ENCODE measurements at regions not wholly inside any gene's neighbourhood (a gene's known extent, or its start where the extent isn't known, plus 50 kb on each side); places are given as distances from the start of the nearest gene placed in this dataset.

GRCh38 chr21:22711636-22712035 lies 1713.4 kb downstream of the NCAM2 start:
- Mint-ChIP-seq H3K27me3 (ENCODE audit: low read depth in 2 of 2) (no peaks in the 10 kb centered on the region), H3K36me3 (no peaks in the 10 kb centered on the region), H3K9me3 (peaks cover 10 to 13% of the 10 kb centered on the region in 2 donors), H3K4me3 (no peak overlapping the region), H3K27ac (no peak overlapping the region), H3K4me1 (no peaks in the 10 kb centered on the region)
- Histone ChIP-seq H3K27me3 (ENCODE audit: control insufficient read depth, insufficient read depth, low read length) (no peaks in the 10 kb centered on the region), H3K9me3 (ENCODE audit: control insufficient read depth, insufficient read depth, low read length) (peaks cover 4% of the 10 kb centered on the region), H3K36me3 (ENCODE audit: control insufficient read depth, insufficient read depth, low read length) (no peaks in the 10 kb centered on the region), H3K4me1 (ENCODE audit: control insufficient read depth, insufficient read depth, low read length) (no peaks in the 10 kb centered on the region), H3K27ac (ENCODE audit: low read length) (no peak overlapping the region), H3K4me3 (ENCODE audit: low read length) (no peak overlapping the region)
- DNase-seq (no peak), ATAC-seq (no peak)
- intact Hi-C loops (cut with micrococcal nuclease): no loop called here
- no peak for TF ChIP-seq CTCF (IDR thresholded peaks at IDR 0.05)

GRCh38 chr21:22725436-22725835 lies 1727.2 kb downstream of the NCAM2 start:
- Mint-ChIP-seq H3K4me1 (no peaks in the 10 kb centered on the region), H3K36me3 (peaks cover 7% of the 10 kb centered on the region), H3K27ac (no peak overlapping the region), H3K9me3 (peaks cover 4 to 8% of the 10 kb centered on the region in 2 donors), H3K27me3 (ENCODE audit: low read depth in 2 of 2) (no peaks in the 10 kb centered on the region), H3K4me3 (no peak overlapping the region)
- no peak for DNase-seq
- no peak overlapping the region for H3K27ac ChIP-seq (ENCODE audit: low read length)
- no peaks in the 10 kb centered on the region for H3K4me1 ChIP-seq (ENCODE audit: control insufficient read depth, insufficient read depth, low read length)
- TF ChIP-seq CTCF (IDR thresholded peaks at IDR 0.05): no peak
- WGBS (ENCODE audit: insufficient coverage): 80% methylated on average over 1 of the region's 3 CpGs
- H3K4me3 ChIP-seq (ENCODE audit: low read length): no peak overlapping the region
- no peak for ATAC-seq
- peaks cover 11% of the 10 kb centered on the region for H3K9me3 ChIP-seq (ENCODE audit: control insufficient read depth, insufficient read depth, low read length)
- no peaks in the 10 kb centered on the region for H3K27me3 ChIP-seq (ENCODE audit: control insufficient read depth, insufficient read depth, low read length)
- H3K36me3 ChIP-seq (ENCODE audit: control insufficient read depth, insufficient read depth, low read length): no peaks in the 10 kb centered on the region
- intact Hi-C loops (cut with micrococcal nuclease): no loop called here

- ATAC-seq (no peak), DNase-seq (no peak)
- Mint-ChIP-seq H3K4me1 (no peaks in the 10 kb centered on the region), H3K36me3 (peaks cover 14% of the 10 kb centered on the region), H3K27me3 (ENCODE audit: low read depth in 2 of 2) (no peaks in the 10 kb centered on the region), H3K4me3 (no peak overlapping the region), H3K27ac (no peak overlapping the region), H3K9me3 (peaks cover 11 to 17% of the 10 kb centered on the region in 2 donors)
- no peak for TF ChIP-seq CTCF (IDR thresholded peaks at IDR 0.05)
- no peak overlapping the region for H3K4me3 ChIP-seq (ENCODE audit: low read length)
- no peaks in the 10 kb centered on the region for H3K4me1 ChIP-seq (ENCODE audit: control insufficient read depth, insufficient read depth, low read length)
- H3K27me3 ChIP-seq (ENCODE audit: control insufficient read depth, insufficient read depth, low read length): no peaks in the 10 kb centered on the region
- WGBS (ENCODE audit: insufficient coverage): 75% methylated on average over 1 of the region's 2 CpGs
- H3K27ac ChIP-seq (ENCODE audit: low read length): no peak overlapping the region
- H3K36me3 ChIP-seq (ENCODE audit: control insufficient read depth, insufficient read depth, low read length): no peaks in the 10 kb centered on the region
- peaks cover 11% of the 10 kb centered on the region for H3K9me3 ChIP-seq (ENCODE audit: control insufficient read depth, insufficient read depth, low read length)
- intact Hi-C loops (cut with micrococcal nuclease): no loop called here
Observed at GRCh38 chr21:22728091-22728490, 1729.9 kb downstream of the NCAM2 start.

- Histone ChIP-seq H3K4me3 (ENCODE audit: low read length) (no peak overlapping the region), H3K27ac (ENCODE audit: low read length) (no peak overlapping the region), H3K4me1 (ENCODE audit: control insufficient read depth, insufficient read depth, low read length) (no peaks in the 10 kb centered on the region), H3K36me3 (ENCODE audit: control insufficient read depth, insufficient read depth, low read length) (no peaks in the 10 kb centered on the region), H3K9me3 (ENCODE audit: control insufficient read depth, insufficient read depth, low read length) (no peaks in the 10 kb centered on the region), H3K27me3 (ENCODE audit: control insufficient read depth, insufficient read depth, low read length) (no peaks in the 10 kb centered on the region)
- H3K27me3 Mint-ChIP-seq (ENCODE audit: low read depth in 2 of 2): no peaks in the 10 kb centered on the region
- H3K27ac Mint-ChIP-seq: no peak overlapping the region
- no peaks in the 10 kb centered on the region for H3K4me1 Mint-ChIP-seq
- H3K4me3 Mint-ChIP-seq: no peak overlapping the region
- ATAC-seq (no peak), DNase-seq (no peak)
- TF ChIP-seq CTCF (IDR thresholded peaks at IDR 0.05): no peak
- H3K9me3 Mint-ChIP-seq: peaks cover 9 to 10% of the 10 kb centered on the region in 2 donors
- H3K36me3 Mint-ChIP-seq: no peaks in the 10 kb centered on the region
- intact Hi-C loops (cut with micrococcal nuclease): no loop called here
Observed at GRCh38 chr21:22743085-22743484, 1744.9 kb downstream of the NCAM2 start.

Data from natural killer cell (primary cell).